ENCODE measurements at regions not wholly inside any gene's neighbourhood (a gene's known extent, or its start where the extent isn't known, plus 50 kb on each side); places are given as distances from the start of the nearest gene placed in this dataset.

DNA sequence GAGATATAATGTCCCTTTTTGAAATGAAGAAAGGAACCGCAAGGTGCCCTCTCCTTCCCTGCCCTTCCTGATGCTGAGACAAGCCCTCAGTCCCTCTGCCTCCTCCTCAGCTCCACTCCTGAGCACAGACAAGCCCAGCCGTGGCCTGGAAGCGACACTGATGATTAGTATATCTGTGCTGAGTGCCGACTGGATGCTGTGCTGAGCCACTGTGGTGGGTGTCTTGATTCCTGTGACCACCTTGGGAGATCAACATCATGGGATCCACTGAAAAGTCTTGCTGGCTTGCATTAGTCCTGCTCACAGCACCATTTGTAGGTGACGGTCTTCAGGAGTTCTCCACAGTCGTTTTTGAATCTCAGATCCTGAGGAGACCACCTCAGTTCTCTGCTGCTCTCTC, 59.5 kb upstream of the HGFAC start:
- no peak for DNase-seq (ENCODE audit: low read depth)

DNA sequence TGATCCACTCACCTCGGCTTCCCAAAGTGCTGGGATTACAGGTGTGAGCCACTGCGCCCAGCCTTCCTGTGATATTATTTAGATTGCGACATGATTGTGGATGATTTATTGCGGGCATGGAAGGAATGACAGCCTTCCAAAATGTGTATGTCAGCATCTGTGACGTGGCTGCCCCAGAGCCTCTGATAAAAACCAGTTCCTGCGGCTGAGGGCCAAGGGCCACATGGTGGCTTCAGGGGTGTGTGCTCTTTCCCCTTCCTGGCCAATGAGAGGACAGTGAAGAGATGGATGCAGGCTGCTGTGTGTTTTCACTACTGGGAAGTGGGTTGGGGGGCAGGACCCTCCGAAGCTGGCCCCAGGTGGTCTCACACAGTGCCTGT, 57.4 kb upstream of the HGFAC start:
- DNase-seq (ENCODE audit: low read depth), result no peak

DNA sequence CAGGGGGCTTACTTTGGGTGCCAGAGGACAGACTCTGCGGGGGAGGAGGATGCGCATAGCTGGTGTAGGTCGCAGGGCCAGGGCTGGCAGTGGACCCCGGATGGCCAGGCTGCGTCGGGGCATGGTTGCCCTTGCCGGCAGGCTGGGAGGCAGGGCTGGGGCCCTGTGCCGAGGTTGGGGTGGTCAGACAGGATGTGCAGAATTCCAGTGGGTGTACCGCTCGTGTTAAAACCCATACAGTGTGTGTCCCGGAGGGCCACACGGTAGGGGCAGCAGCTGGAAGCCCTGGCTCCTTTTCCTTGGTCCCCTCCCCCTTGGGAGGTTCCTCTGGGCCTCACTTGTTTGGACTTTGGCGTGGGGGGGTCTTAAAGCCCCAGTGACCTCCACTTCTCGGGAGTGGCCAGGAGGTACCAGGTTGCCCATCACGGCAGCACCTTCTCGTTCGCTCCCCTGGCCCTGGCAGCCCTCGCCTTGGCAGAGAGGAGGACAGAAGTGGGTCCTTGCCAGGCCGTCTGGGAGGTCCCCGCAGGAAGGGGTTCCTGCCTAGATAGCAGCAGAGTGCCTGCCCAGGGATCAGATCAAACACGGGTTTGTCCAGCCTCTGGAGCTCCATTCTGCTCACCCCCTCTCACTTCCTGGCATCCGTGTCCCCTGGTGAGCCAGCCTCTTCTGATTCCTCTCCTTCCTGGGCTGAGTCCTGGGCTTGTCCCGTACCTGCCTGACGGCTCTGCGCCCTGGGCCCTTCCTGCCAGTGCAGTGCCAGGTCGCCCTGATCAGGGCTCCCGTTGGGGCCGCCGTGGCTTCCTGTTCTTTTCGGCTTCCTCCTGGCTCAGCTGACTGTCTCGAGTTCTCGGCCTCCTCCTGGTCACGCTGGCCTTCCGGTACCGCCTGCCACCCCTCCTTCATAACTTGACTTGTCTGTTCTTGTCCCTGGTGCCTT, 56.7 kb upstream of the HGFAC start:
- no peak for DNase-seq (ENCODE audit: low read depth)

DNA sequence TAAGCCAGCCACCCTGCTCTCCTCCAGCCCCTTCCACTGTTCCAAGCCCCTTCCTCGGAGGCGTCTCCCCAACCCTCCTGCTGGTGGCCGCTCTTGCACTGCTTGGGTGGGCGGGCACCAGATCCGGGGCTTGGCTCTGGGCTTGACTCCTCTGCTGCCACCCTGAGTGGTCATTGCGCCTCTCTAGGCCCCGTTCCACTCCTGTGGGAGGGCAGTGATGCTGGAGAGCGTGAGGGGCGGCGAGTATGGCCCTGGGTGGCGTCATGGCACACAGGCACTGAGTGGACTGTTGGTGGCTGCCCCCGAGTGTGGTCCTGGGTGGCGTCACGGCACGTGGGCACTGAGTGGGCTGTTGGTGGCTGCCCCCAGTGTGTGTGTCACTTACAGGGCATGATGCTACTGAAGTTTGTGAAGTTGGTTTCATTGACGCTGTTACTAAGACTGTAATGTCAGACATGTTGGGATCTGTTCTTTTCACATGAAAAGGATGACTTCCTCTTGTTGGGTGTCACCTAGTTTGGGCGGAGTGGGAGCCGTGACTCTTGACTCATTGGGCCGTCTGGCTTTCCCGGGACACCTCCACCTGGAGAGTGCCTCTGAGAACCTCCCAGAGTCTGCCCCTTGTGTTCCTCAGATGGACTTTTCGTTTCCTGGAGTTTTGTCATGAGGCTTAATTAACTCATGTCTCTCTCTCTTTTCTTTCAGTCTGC, 55.9 kb upstream of the HGFAC start:
- no peak for DNase-seq (ENCODE audit: low read depth)

DNA sequence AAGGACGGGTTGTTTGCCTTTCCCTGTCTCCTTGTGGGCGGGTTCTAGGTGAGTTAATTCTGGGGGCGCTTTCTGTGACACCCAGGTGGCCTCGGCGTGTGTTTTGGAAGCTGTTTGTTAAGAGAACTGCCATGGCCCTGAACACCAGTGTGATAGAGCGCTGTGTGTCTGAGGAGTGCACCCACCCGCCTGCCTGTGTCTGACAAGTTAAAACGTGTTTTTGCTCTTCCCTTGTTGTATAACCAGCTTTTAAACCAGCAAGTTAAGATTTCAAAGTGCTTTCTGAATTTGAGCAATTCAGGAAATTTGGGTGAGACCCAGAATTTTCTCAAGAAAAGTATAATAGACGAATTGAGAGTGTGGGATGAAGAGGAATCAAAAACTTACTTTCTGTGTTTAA, 55.2 kb upstream of the HGFAC start:
- DNase-seq (ENCODE audit: low read depth), result no peak

DNA sequence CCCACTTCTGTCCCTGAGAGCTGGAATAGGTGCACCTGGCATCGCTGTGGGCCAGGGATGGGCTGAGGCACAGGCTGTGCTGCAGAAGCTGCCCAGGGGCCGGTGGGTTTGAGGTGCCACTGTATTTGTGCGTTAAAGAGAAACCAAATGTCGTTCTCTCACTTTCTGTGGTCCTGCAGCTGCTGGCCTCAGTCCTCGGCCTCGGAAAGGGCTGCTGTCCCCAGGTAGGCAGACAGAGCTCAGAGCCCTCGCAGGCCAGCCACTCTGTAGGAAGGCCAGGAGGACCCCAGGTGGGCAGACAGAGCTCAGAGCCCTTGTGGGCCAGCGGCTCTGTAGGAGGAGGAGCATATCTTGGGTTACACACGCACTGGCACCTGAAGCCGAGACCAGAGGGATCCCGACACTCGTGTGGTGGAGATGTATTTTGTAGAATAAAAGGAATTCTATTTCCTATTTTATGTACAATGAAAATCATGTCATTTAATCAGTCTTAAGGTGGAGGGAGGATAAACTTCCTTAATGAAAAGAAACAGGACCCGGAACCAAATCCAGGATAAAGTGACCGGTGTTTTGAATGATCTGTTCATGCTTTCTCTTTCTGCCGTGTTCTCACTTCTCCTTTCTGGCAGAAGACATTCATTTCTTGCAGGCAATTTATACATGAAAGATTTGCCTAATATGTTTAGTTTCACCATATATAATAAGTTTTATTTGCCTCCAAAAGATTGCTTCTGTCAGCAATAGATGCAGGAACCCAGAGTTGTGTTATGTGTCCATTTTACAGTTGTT, 54.4 kb upstream of the HGFAC start:
- no peak for DNase-seq (ENCODE audit: low read depth)

DNA sequence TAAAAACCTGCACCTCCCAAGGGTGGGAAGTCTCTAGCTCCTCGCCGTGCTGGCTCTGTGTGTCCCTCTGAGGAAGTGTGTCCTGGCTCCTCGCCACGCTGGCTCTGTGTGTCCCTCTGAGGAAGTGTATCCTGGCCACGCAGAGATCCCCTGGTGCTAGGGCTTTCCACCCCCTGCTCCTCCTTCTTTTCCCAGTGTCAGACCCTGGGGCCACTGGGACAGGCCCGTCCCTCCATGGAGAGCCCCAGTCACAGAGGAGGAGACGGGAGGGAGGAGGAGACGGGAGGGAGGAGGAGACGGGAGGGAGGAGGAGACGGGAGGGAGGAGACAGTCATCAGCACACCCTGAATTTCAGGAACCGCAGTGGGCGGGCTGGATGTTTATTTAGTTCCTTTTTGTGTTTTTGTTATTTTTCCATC, 53.8 kb upstream of the HGFAC start:
- DNase-seq (ENCODE audit: low read depth), result peak; percentile 86

DNA sequence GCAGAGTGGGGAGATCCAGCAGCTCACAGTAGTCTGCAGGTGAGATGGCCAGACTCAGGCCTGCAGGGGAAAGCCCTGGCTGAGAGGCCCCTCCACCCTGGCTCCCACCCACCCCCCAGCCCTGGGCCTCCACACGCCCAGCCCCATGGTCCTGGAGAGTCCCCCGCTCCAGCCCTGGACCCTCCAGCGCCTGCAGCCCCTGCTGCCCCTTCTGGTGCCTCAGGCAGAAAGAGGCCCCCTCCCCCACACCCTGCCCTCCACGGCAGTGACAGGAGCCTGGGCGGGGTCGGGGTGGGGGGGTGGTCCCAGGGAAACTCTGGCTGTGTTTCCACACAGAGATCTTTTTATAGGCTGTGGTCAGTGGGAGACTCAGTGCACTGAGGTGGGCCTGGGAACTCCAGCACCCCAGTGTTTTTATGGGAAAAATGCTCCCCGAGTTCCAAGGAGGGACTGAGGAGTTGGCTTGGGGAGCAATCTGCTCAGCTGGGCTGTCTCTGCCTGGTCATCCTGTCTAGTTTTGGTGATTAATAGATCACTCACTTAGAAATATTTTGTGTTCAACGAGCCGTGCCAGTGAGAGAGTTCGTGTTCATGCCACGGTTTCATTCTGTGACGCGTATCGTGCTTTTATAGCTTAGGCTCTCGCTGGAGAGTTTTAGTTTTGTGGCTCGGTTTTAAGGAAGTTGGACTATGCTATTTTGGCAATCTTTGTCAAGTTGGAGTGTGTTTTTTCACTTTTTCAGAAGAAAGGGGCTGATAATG, 53.1 kb upstream of the HGFAC start:
- DNase-seq (ENCODE audit: low read depth), result peak; percentile 73

DNA sequence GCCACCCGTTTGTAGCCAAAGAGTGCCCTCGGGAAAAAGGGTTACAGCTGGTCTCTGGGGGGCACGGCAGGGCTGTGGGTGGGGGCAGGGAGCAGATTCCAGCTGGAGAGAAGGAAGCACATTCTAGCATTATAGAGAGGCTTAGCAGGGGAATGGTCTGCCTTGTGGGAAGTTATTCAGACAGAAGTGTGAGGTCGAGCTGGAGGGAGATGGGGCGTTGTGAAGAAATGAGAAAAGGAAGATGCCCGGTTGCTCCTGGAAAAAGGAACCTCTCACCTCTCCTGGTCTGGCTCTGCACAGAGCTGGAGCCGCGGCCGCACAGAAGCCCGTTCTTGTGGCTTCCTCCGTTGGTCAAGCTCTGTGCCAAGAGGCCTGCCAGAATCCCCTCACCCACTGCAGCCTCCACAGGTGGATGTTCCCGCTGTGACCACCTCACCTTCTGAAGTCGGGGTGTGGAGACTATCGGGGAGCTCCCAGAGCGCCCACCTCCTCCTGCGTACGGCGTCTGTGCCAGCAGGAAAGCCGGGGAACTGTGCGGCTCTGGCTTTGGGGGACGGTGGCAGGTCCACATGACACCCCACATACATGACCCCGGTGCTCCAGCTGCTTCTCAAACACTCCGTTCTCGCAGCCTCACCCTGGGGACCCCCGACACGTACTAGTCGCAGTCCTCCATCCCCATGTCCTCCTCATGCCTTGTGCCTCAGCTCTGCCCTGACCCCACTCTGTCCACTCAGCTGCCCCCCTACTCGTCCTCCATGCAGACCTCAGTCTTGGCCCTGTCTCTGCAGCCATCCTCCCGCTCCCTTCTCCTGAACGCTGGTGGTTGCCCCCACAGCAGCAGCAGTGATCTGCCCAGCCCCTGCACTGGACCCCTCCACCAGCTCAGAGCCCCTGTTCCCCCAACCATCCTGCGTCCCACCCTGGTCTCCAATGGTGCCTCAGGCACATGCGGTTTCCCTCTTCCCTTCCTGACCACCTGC, 52.2 kb upstream of the HGFAC start:
- no peak for DNase-seq (ENCODE audit: low read depth)

DNA sequence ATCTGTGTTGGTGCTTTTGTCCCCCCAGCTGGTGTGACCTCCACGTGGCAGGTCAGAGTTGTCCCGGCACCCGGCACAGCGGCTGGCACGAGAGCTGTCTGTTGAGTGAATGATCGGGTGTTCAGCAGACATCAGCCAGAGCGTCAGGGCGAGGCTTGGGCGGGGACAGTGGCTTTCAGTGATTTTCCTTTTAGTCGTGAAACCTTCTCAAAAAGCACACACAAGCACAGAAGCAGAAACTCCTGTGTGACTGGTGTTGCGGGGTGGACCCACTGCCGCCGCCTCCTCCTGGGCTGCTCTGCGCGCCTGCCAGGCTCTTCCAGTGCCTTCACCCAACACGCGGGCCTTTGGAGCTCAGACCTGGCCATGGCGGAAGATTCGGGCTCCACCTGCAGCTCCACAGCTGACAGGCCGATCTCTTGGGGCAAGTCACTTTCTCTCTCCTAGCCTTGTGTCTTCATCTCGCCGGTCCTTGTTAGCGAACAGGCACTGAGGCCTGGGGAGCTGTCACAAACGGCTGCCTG, 51.4 kb upstream of the HGFAC start:
- no peak for DNase-seq (ENCODE audit: low read depth)

DNA sequence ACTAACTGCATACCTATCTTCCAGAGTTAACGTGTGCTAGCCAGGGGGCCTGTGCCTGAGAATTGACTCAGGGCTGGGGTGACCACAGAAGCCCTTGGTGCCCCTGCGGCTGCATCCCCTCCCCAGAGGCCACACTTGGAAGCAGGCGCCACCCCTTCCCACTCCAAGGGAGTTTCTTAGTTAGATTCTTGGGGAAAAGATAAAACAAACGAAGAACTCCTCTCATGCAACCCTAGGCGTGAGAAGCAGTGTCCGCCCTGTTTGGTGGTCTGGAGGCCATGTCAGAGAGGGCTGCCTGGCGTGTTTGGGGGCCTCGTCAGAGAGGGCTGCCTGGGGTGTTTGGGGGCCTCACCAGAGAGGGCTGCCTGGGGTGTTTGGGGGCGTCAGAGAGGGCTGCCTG, 50.3 kb upstream of the HGFAC start:
- no peak for DNase-seq (ENCODE audit: low read depth)
